NCI-H2171 treated with DMSO at 0.1 percent for 48 hours (cell line): ENCODE measurements at regions not wholly inside any gene's neighbourhood (a gene's known extent, or its start where the extent isn't known, plus 50 kb on each side); places are given as distances from the start of the nearest gene placed in this dataset.
A peak's percentile ranks its signal among the peaks of the same experiment; 100 is the strongest.
"Not testable (repeated sequence)": the region's sequence is repeated elsewhere in the genome, so short reads cannot be mapped to it uniquely, and the experiment has no call there.

Source experiments
- DNase-seq: peaks from one replicate; lab custom pipeline; 2025; lab: John Stamatoyannopoulos, UW

- DNase-seq = no peak
Measured at GRCh38 chr6:167229586-167229985, 61.5 kb upstream of the UNC93A start.

GRCh38 chr6:167230288-167230687 is 60.8 kb upstream of the UNC93A start:
- no peak for DNase-seq

- no peak for DNase-seq
Measured at GRCh38 chr6:167232356-167232755, 58.8 kb upstream of the UNC93A start.

- no peak for DNase-seq
Measured at GRCh38 chr6:167233490-167233889, 57.6 kb upstream of the UNC93A start.

DNA sequence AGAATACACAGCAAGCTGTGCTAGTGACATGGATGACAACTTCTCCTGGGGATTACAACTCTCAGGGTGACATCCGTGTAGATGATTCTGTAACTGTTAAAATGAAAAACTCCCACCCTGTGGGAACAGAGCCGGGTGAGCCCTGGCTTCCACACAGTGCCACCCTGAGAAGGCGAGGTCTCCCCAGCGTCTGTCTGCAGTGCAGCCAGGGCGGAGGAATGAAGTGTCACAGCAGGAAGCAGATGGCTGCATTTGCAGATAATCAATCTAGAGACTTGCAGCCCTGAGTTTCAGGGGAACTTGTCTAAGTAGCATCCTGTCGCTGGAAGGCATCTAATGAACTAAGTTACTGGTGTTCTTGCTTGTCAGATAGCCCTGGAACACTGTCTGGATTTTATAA is 56.5 kb upstream of the UNC93A start:
- DNase-seq = not testable (repeated sequence)

DNA sequence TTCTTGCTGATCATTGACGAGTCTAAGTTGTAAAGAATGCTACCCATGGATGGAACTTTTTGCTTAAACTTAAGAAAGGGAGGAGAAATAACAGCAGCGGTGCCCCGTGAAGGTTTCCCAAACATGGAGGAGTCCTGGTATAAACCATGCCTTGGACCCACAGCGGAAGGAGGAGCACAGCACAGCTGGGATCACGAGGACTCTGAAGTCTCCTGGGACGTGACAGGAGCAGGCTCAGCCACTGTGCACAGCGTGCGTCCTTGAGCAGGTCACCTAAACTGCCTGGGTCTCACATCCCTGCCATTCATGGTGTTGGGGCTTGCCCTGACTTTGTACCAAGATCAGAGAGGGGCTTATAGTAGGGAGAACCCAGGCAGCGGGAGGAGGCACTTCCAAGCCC is 56.1 kb upstream of the UNC93A start:
- peak; percentile 54 for DNase-seq

- no peak for DNase-seq
Measured at GRCh38 chr6:167235421-167236238, 55.5 kb upstream of the UNC93A start.

DNA sequence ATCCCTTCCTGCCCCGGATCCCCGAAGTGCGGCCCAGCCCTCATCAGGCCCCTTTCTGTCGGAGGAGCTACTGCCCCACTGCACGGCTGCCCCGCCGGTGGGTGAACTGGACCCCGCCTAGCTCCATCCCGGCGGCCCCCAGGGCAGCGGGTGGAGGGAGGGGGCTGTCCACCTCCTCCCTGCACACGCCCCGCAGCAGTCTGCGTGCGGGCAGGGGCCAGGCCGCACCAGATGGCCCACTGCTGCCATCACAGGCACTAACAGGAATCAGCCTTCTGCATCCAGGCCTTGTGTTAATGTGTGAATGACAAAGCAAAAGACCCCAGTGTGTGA is 54.9 kb upstream of the UNC93A start:
- DNase-seq = no peak

- DNase-seq = no peak
Measured at GRCh38 chr6:167237438-167238145, 53.5 kb upstream of the UNC93A start.

DNA sequence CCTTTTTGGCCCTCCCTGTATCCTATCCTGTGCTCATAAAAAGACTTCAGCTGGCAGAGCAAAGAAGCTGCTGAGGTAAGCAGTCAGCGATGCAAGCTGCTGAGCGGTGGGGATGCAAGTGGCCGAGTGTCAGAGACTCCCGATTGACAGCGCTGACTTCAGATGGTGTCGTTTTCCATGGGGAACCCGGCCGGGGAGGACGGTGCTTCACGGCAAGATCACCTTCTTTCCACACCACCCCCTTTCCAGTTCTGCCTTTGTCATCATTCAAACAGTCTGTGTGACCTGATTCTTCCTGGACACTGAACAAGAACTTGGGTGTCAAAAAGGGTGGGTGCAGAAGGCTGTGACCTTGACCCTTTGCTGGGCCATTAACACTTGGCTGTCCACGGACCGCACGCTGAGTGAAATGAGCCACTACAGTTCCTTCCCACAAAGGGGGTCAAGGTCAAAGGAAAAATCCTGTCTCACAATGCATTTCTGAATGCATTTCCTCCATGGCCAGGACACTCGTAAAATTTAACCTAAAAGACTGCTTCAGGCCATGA is 52.9 kb upstream of the UNC93A start:
- DNase-seq = no peak

GRCh38 chr6:167238694-167239467 is 52.2 kb upstream of the UNC93A start:
- no peak for DNase-seq

GRCh38 chr6:167239470-167239869 is 51.6 kb upstream of the UNC93A start:
- DNase-seq = not testable (repeated sequence)

GRCh38 chr6:167240034-167240541 is 51.0 kb upstream of the UNC93A start:
- DNase-seq = no peak
